ENCODE measurements at regions not wholly inside any gene's neighbourhood (a gene's known extent, or its start where the extent isn't known, plus 50 kb on each side); places are given as distances from the start of the nearest gene placed in this dataset.

- DNase-seq (ENCODE audit: low spot score in 2 of 2) (no peak), ATAC-seq (no peak)
- no peaks in the 10 kb centered on the region for H3K4me1 Mint-ChIP-seq
- H3K4me3 Mint-ChIP-seq = no peak overlapping the region
- peaks cover 11% of the 10 kb centered on the region for H3K9me3 Mint-ChIP-seq
- H3K36me3 Mint-ChIP-seq = no peaks in the 10 kb centered on the region
- no peak overlapping the region for H3K27ac Mint-ChIP-seq
Measured at GRCh38 chr2:5125017-5125730, 567.0 kb upstream of the SOX11 start.

- Mint-ChIP-seq H3K4me1 (no peaks in the 10 kb centered on the region), H3K9me3 (peaks cover 33% of the 10 kb centered on the region), H3K36me3 (no peaks in the 10 kb centered on the region), H3K4me3 (no peak overlapping the region), H3K27ac (no peak overlapping the region)
- DNase-seq (ENCODE audit: low spot score in 2 of 2) (no peak), ATAC-seq (no peak)
Measured at GRCh38 chr2:5132281-5132680, 559.9 kb upstream of the SOX11 start.

GRCh38 chr2:5140347-5140746, 551.8 kb upstream of the SOX11 start:
- DNase-seq (ENCODE audit: low spot score in 2 of 2) = no peak
- Mint-ChIP-seq H3K4me3 (no peak overlapping the region), H3K9me3 (peaks cover 15% of the 10 kb centered on the region), H3K27ac (no peak overlapping the region), H3K36me3 (no peaks in the 10 kb centered on the region), H3K4me1 (no peaks in the 10 kb centered on the region)
- ATAC-seq = no peak

- no peaks in the 10 kb centered on the region for H3K4me1 Mint-ChIP-seq
- DNase-seq (ENCODE audit: low spot score in 2 of 2) = no peak
- H3K4me3 Mint-ChIP-seq = no peak overlapping the region
- H3K27ac Mint-ChIP-seq = no peak overlapping the region
- H3K36me3 Mint-ChIP-seq = no peaks in the 10 kb centered on the region
- H3K9me3 Mint-ChIP-seq = peaks cover 19% of the 10 kb centered on the region
- no peak for ATAC-seq
Measured at GRCh38 chr2:5144159-5144558, 548.0 kb upstream of the SOX11 start.

- no peak overlapping the region for H3K27ac Mint-ChIP-seq
- DNase-seq (ENCODE audit: low spot score in 2 of 2) = no peak
- no peak overlapping the region for H3K4me3 Mint-ChIP-seq
- H3K4me1 Mint-ChIP-seq = no peaks in the 10 kb centered on the region
- H3K36me3 Mint-ChIP-seq = no peaks in the 10 kb centered on the region
- H3K9me3 Mint-ChIP-seq = peaks cover 16% of the 10 kb centered on the region
- ATAC-seq = no peak
Measured at GRCh38 chr2:5145053-5145452, 547.1 kb upstream of the SOX11 start.

GRCh38 chr2:5145801-5146200, 546.4 kb upstream of the SOX11 start:
- DNase-seq (ENCODE audit: low spot score in 2 of 2) (no peak), ATAC-seq (no peak)
- Mint-ChIP-seq H3K9me3 (peaks cover 17% of the 10 kb centered on the region), H3K4me1 (no peaks in the 10 kb centered on the region), H3K27ac (no peak overlapping the region), H3K4me3 (no peak overlapping the region), H3K36me3 (no peaks in the 10 kb centered on the region)

- no peak overlapping the region for H3K27ac Mint-ChIP-seq
- H3K4me1 Mint-ChIP-seq = no peaks in the 10 kb centered on the region
- ATAC-seq = no peak
- no peaks in the 10 kb centered on the region for H3K36me3 Mint-ChIP-seq
- H3K4me3 Mint-ChIP-seq = no peak overlapping the region
- no peak for DNase-seq (ENCODE audit: low spot score in 2 of 2)
- H3K9me3 Mint-ChIP-seq = peaks cover 25% of the 10 kb centered on the region
Measured at GRCh38 chr2:5148392-5149085, 543.6 kb upstream of the SOX11 start.

GRCh38 chr2:5150871-5151270, 541.3 kb upstream of the SOX11 start:
- no peaks in the 10 kb centered on the region for H3K36me3 Mint-ChIP-seq
- H3K9me3 Mint-ChIP-seq = peaks cover 28% of the 10 kb centered on the region
- no peaks in the 10 kb centered on the region for H3K4me1 Mint-ChIP-seq
- no peak overlapping the region for H3K27ac Mint-ChIP-seq
- ATAC-seq = no peak
- no peak overlapping the region for H3K4me3 Mint-ChIP-seq
- no peak for DNase-seq (ENCODE audit: low spot score in 2 of 2)

GRCh38 chr2:5164776-5165525, 527.2 kb upstream of the SOX11 start:
- Mint-ChIP-seq H3K9me3 (peaks cover 10% of the 10 kb centered on the region), H3K36me3 (no peaks in the 10 kb centered on the region), H3K4me1 (no peaks in the 10 kb centered on the region), H3K4me3 (no peak overlapping the region), H3K27ac (no peak overlapping the region)
- no peak for ATAC-seq
- no peak for DNase-seq (ENCODE audit: low spot score in 2 of 2)

- H3K27ac Mint-ChIP-seq = no peak overlapping the region
- DNase-seq (ENCODE audit: low spot score in 2 of 2) = no peak
- ATAC-seq = no peak
- no peak overlapping the region for H3K4me3 Mint-ChIP-seq
- H3K36me3 Mint-ChIP-seq = no peaks in the 10 kb centered on the region
- peaks cover 5% of the 10 kb centered on the region for H3K9me3 Mint-ChIP-seq
- H3K4me1 Mint-ChIP-seq = no peaks in the 10 kb centered on the region
Measured at GRCh38 chr2:5172923-5173322, 519.3 kb upstream of the SOX11 start.

GRCh38 chr2:5173876-5174535, 518.2 kb upstream of the SOX11 start:
- ATAC-seq (no peak), DNase-seq (ENCODE audit: low spot score in 2 of 2) (no peak)
- Mint-ChIP-seq H3K9me3 (peaks cover 5% of the 10 kb centered on the region), H3K4me1 (no peaks in the 10 kb centered on the region), H3K36me3 (no peaks in the 10 kb centered on the region), H3K4me3 (no peak overlapping the region), H3K27ac (no peak overlapping the region)

- Mint-ChIP-seq H3K9me3 (peaks cover 5% of the 10 kb centered on the region), H3K4me1 (no peaks in the 10 kb centered on the region), H3K36me3 (no peaks in the 10 kb centered on the region), H3K27ac (no peak overlapping the region), H3K4me3 (no peak overlapping the region)
- ATAC-seq = no peak
- DNase-seq (ENCODE audit: low spot score in 2 of 2) = no peak
Measured at GRCh38 chr2:5175231-5175630, 517.0 kb upstream of the SOX11 start.

GRCh38 chr2:5176764-5177163, 515.4 kb upstream of the SOX11 start:
- H3K4me3 Mint-ChIP-seq = no peak overlapping the region
- no peaks in the 10 kb centered on the region for H3K36me3 Mint-ChIP-seq
- no peak for ATAC-seq
- peaks cover 10% of the 10 kb centered on the region for H3K9me3 Mint-ChIP-seq
- DNase-seq (ENCODE audit: low spot score in 2 of 2) = no peak
- H3K4me1 Mint-ChIP-seq = no peaks in the 10 kb centered on the region
- H3K27ac Mint-ChIP-seq = no peak overlapping the region

- H3K36me3 Mint-ChIP-seq = no peaks in the 10 kb centered on the region
- no peak for ATAC-seq
Measured at GRCh38 chr2:5183031-5183430, 509.2 kb upstream of the SOX11 start.

GRCh38 chr2:5187283-5187682, 504.9 kb upstream of the SOX11 start:
- no peak for DNase-seq (ENCODE audit: low spot score in 2 of 2)
- H3K36me3 Mint-ChIP-seq = no peaks in the 10 kb centered on the region
- no peak overlapping the region for H3K4me3 Mint-ChIP-seq
- peaks cover 5% of the 10 kb centered on the region for H3K9me3 Mint-ChIP-seq
- ATAC-seq = no peak
- H3K4me1 Mint-ChIP-seq = no peaks in the 10 kb centered on the region
- H3K27ac Mint-ChIP-seq = no peak overlapping the region

More at GRCh38 chr2:5183031-5183430, 509.2 kb upstream of the SOX11 start:
- Mint-ChIP-seq H3K4me3 (no peak overlapping the region), H3K27ac (no peak overlapping the region), H3K4me1 (no peaks in the 10 kb centered on the region), H3K9me3 (peaks cover 10% of the 10 kb centered on the region)
- DNase-seq (ENCODE audit: low spot score in 2 of 2) = no peak
